Trophoblast cell (in vitro differentiated cells and primary cell): ENCODE measurements at regions not wholly inside any gene's neighbourhood (a gene's known extent, or its start where the extent isn't known, plus 50 kb on each side); places are given as distances from the start of the nearest gene placed in this dataset.

Experiments used
- DNase-seq, 2 donors: peaks; one replicate each; pipeline ENCODE4 v3.0.0-alpha.2; 2016
- H2AFZ ChIP-seq: 2 replicates; pipeline ENCODE4 v1.6.1; 2013; ENCODE audit warnings: low read length, moderate library complexity, mild to moderate bottlenecking; ENCODE audit not compliant: insufficient read depth, poor library complexity
- H2AK5ac ChIP-seq: 2 replicates; pipeline ENCODE4 v1.6.1; 2013; ENCODE audit warnings: mild to moderate bottlenecking, low read length
- H2BK120ac ChIP-seq: 2 replicates; pipeline ENCODE4 v1.6.1; 2013; ENCODE audit warnings: low read length, mild to moderate bottlenecking, moderate library complexity; ENCODE audit not compliant: insufficient read depth, poor library complexity
- H2BK12ac ChIP-seq: 2 replicates; pipeline ENCODE4 v1.6.1; 2013; ENCODE audit warnings: mild to moderate bottlenecking, low read length, moderate library complexity
- H2BK5ac ChIP-seq: 2 replicates; pipeline ENCODE4 v1.6.1; 2013; ENCODE audit warnings: low read length, low read depth, moderate library complexity, mild to moderate bottlenecking; ENCODE audit not compliant: poor library complexity
- H3K14ac ChIP-seq: 2 replicates; pipeline ENCODE4 v1.6.1; 2013; ENCODE audit warnings: mild to moderate bottlenecking, low read length
- H3K18ac ChIP-seq: 2 replicates; pipeline ENCODE4 v1.6.1; 2013; ENCODE audit warnings: mild to moderate bottlenecking, low read length
- H3K23ac ChIP-seq: 2 replicates; pipeline ENCODE4 v1.6.1; 2013; ENCODE audit warnings: low read length
- H3K27ac ChIP-seq: 2 replicates; pipeline ENCODE4 v1.5.1; 2013; ENCODE audit warnings: low read depth, mild to moderate bottlenecking, inconsistent platforms, low read length, moderate library complexity
- H3K27me3 ChIP-seq: 2 replicates; pipeline ENCODE4 v1.6.1; 2013; ENCODE audit warnings: inconsistent platforms, mild to moderate bottlenecking, low read length, moderate library complexity; ENCODE audit not compliant: insufficient read depth
- H3K36me3 ChIP-seq, 2 experiments: 1 replicate in 1 of 2; 2 replicates in 1 of 2; pipeline ENCODE4 v1.6.1; 2013; ENCODE audit warnings: low read length in 2 of 2, mild to moderate bottlenecking in 2 of 2, moderate library complexity in 1 of 2; ENCODE audit not compliant: insufficient read depth in 2 of 2, control insufficient read depth in 1 of 2
- H3K4ac ChIP-seq: 2 replicates; pipeline ENCODE4 v1.6.1; 2013; ENCODE audit warnings: low read depth, mild to moderate bottlenecking, low read length, moderate library complexity
- H3K4me1 ChIP-seq, 2 experiments: 1 replicate in 1 of 2; 2 replicates in 1 of 2; pipeline ENCODE4 v1.6.1; 2013; ENCODE audit warnings: low read length in 2 of 2, mild to moderate bottlenecking in 2 of 2, moderate library complexity in 1 of 2; ENCODE audit not compliant: insufficient read depth in 2 of 2, control insufficient read depth in 1 of 2
- H3K4me2 ChIP-seq: 2 replicates; pipeline ENCODE4 v1.6.1; 2013; ENCODE audit warnings: inconsistent platforms, mild to moderate bottlenecking, low read length, moderate library complexity
- H3K4me3 ChIP-seq: 2 replicates; pipeline ENCODE4 v1.5.1; 2013; ENCODE audit warnings: mild to moderate bottlenecking, low read depth, low read length, inconsistent platforms
- H3K79me1 ChIP-seq: one replicate; pipeline ENCODE4 v1.6.1; 2013; ENCODE audit warnings: low read length
- H3K79me2 ChIP-seq: 2 replicates; pipeline ENCODE4 v1.6.1; 2013; ENCODE audit warnings: low read length, mild to moderate bottlenecking; ENCODE audit not compliant: control insufficient read depth, insufficient read depth, poor library complexity
- H3K9ac ChIP-seq: 2 replicates; pipeline ENCODE4 v1.6.1; 2013; ENCODE audit warnings: mild to moderate bottlenecking, low read length
- H3K9me3 ChIP-seq: 2 replicates; pipeline ENCODE4 v1.6.1; 2013; ENCODE audit warnings: low read depth, mild to moderate bottlenecking, control low read depth, inconsistent platforms, low read length; ENCODE audit not compliant: insufficient read depth
- H4K12ac ChIP-seq: 2 replicates; pipeline ENCODE4 v1.6.1; 2013; ENCODE audit warnings: low read depth, mild to moderate bottlenecking, low read length, moderate library complexity
- H4K8ac ChIP-seq: 2 replicates; pipeline ENCODE4 v1.6.1; 2013; ENCODE audit warnings: low read depth, mild to moderate bottlenecking, low read length, moderate library complexity
- H4K91ac ChIP-seq: one replicate; pipeline ENCODE4 v1.6.1; 2013; ENCODE audit warnings: low read depth, mild to moderate bottlenecking, low read length, moderate library complexity
- WGBS: extraction: QIAGEN DNeasy Blood & Tissue Kit; methylation state at CpG from one replicate; pipeline ENCODE4 v1.1.7; 2013; ENCODE audit warnings: missing lambda C conversion rate; ENCODE audit not compliant: insufficient read length, insufficient coverage; ENCODE audit errors: extremely low coverage; 5-methylcytosine and 5-hydroxymethylcytosine counted together

DNA sequence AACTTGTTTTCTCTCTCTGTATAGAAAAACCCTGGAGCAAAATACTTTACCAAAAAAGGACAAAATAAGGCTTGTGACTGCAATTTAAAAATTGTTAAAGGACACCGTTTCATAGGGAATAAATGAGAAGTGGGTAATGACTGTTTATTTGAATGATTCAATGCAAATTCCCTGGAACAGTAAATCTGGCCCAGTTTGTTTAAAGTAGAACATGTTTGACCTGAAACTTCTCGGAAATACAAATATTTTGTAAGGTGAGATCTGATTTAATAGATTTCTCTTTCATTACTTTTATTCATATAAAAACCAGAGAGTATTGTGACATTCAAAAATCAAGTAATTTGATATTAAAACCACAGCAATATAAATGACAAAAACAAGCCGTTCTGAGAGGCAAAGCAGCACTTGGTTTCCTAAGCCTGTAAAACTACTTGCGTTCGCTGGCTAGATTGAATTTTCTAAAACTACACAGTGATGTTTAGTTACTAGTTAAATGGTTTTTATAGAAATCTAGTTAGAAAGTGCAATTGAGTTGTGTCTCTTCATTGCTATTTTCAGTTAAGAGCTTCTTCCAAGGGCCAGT is 76.8 kb upstream of the PITRM1 start:
- H2AFZ ChIP-seq, result no peak overlapping the region
- no peak overlapping the region for H3K23ac ChIP-seq
- no peak overlapping the region for H3K4me3 ChIP-seq
- no CpG with 5 or more reads among the region's 5 CpGs for WGBS
- no peaks in the 10 kb centered on the region for H3K36me3 ChIP-seq
- DNase-seq, result no peak
- H3K4me1 ChIP-seq, result no peaks in the 10 kb centered on the region
- H3K9me3 ChIP-seq, result no peaks in the 10 kb centered on the region
- H3K79me1 ChIP-seq, result peaks cover 3% of the 10 kb centered on the region
- no peak overlapping the region for H4K91ac ChIP-seq
- no peak overlapping the region for H4K8ac ChIP-seq
- no peak overlapping the region for H2BK12ac ChIP-seq
- H3K14ac ChIP-seq, result no peak overlapping the region
- no peak overlapping the region for H4K12ac ChIP-seq
- H3K4ac ChIP-seq, result no peak overlapping the region
- H2BK5ac ChIP-seq, result no peak overlapping the region
- H3K9ac ChIP-seq, result no peak overlapping the region
- no peak overlapping the region for H2AK5ac ChIP-seq
- no peak overlapping the region for H2BK120ac ChIP-seq
- no peak overlapping the region for H3K27ac ChIP-seq
- no peaks in the 10 kb centered on the region for H3K79me2 ChIP-seq
- H3K27me3 ChIP-seq, result no peaks in the 10 kb centered on the region
- H3K18ac ChIP-seq, result no peak overlapping the region
- no peak overlapping the region for H3K4me2 ChIP-seq

DNA sequence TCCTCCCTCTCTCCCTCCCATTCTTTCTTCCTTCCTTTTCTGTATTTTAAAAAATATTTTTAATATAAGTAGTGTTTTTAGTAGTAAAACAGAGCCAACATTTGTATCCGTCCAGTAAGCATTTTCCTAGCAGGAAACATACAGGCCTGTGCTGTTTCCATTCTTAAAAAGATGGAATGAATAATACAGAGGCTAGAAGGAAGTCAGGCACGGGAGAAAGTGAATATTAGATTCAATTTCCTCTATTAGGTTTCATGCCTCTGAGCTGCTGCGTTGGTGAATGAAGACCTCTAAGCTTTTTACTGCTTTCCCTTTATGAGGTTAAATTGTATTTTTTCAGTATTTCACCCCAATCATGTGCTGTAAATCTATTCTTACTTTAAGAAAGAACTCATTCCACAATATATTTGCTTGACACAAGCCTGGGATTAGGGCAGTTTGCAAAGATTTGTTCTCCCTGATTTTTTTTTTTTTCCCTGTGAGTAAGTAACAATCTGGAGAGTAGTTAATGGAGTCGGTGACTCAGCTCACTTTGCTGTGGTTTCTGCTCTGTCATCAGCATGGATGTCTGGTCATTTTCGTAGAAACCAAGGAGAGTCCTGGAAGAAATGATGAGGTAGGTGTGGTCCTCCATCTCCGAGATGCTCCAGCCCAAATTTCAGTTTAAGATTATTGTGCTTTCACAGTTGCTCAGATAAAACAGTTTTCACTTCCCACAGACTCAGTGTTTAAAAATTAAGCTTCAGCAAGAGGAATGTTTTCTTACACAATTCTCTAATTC is 76.1 kb upstream of the PITRM1 start:
- no peak overlapping the region for H3K23ac ChIP-seq
- WGBS, result no CpG with 5 or more reads among the region's 6 CpGs
- H3K4ac ChIP-seq, result no peak overlapping the region
- H3K4me3 ChIP-seq, result no peak overlapping the region
- no peak overlapping the region for H4K8ac ChIP-seq
- H4K12ac ChIP-seq, result no peak overlapping the region
- H2BK12ac ChIP-seq, result no peak overlapping the region
- H3K9me3 ChIP-seq, result no peaks in the 10 kb centered on the region
- H3K79me1 ChIP-seq, result peaks cover 3% of the 10 kb centered on the region
- no peak overlapping the region for H3K9ac ChIP-seq
- no peak overlapping the region for H2AFZ ChIP-seq
- no peak overlapping the region for H3K18ac ChIP-seq
- H3K4me1 ChIP-seq, result no peaks in the 10 kb centered on the region
- H2BK120ac ChIP-seq, result no peak overlapping the region
- H3K79me2 ChIP-seq, result no peaks in the 10 kb centered on the region
- H2AK5ac ChIP-seq, result no peak overlapping the region
- peak overlapping the region; percentile 64 for H3K27ac ChIP-seq
- peak; percentile 55 to 77 for DNase-seq
- H3K36me3 ChIP-seq, result no peaks in the 10 kb centered on the region
- H3K4me2 ChIP-seq, result no peak overlapping the region
- H2BK5ac ChIP-seq, result no peak overlapping the region
- no peak overlapping the region for H3K14ac ChIP-seq
- no peaks in the 10 kb centered on the region for H3K27me3 ChIP-seq
- H4K91ac ChIP-seq, result no peak overlapping the region

DNA sequence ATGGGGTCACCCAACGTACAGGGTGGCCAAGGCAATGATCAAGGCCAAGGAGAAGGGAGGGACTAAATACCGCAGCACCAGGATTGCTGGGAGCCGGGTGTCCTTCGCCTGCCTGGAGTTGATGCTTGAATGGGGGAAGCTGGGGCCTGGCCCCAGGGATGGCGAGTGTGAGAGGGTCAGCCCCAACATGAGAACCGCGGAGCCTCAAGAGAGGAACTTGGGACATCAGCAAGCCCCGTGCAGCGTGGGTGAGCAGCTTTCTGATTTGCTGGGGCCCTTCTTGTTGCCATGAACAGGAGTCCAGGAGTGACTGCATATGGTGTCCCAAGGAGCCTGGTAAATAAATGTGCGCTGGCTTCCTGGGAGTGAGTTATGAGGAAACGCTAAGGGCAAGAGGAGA is 72.8 kb upstream of the PITRM1 start:
- H3K9me3 ChIP-seq, result no peaks in the 10 kb centered on the region
- H4K8ac ChIP-seq, result no peak overlapping the region
- no peak overlapping the region for H3K9ac ChIP-seq
- H3K79me1 ChIP-seq, result no peaks in the 10 kb centered on the region
- H2AFZ ChIP-seq, result no peak overlapping the region
- H2BK120ac ChIP-seq, result no peak overlapping the region
- no peak overlapping the region for H3K27ac ChIP-seq
- H3K14ac ChIP-seq, result no peak overlapping the region
- H2BK5ac ChIP-seq, result no peak overlapping the region
- no peaks in the 10 kb centered on the region for H3K4me1 ChIP-seq
- H3K79me2 ChIP-seq, result no peaks in the 10 kb centered on the region
- no peak overlapping the region for H3K4me3 ChIP-seq
- no peak overlapping the region for H3K4me2 ChIP-seq
- H4K12ac ChIP-seq, result no peak overlapping the region
- no peak overlapping the region for H3K18ac ChIP-seq
- H3K36me3 ChIP-seq, result no peaks in the 10 kb centered on the region
- no peak overlapping the region for H3K23ac ChIP-seq
- no peak for DNase-seq
- no peak overlapping the region for H2AK5ac ChIP-seq
- no CpG with 5 or more reads among the region's 11 CpGs for WGBS
- no peaks in the 10 kb centered on the region for H3K27me3 ChIP-seq
- H2BK12ac ChIP-seq, result peak overlapping the region; percentile 19
- no peak overlapping the region for H3K4ac ChIP-seq
- H4K91ac ChIP-seq, result peak overlapping the region; percentile 25

DNA sequence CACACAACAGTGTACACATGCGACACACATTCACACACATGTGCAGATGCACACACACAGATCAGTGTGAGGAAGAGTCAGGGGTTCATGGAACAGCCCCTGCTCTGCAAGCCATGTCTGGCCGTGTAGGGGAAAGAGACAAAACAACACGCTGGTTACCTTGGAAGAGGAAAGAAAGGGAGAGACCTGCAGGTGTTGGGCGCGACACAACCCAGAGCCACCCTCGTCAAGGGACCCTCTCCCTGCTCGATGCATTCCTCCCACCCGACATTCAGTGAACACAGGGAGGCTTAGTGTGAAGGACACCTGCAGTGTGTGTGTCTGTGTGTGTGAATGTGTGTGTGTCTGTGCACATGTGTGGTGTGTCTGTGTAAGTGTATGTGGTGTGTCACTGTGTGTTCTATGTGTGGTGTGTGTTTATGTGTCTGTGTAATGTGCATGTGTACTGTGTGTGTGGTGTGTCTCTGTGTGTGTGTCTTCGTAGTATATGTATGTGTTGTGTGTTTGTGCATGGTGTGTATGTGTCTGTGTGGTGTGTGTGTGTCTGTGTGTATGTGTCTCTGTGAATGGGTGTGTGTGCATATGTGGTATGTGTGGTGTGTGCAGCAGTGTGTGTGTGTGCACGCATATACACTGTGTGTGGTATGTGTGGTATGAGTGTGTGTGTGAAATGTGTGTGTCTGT is 69.5 kb upstream of the PITRM1 start:
- Histone ChIP-seq H3K23ac (peak overlapping the region; percentile 98), H3K79me1 (peaks cover 8% of the 10 kb centered on the region), H3K9me3 (no peaks in the 10 kb centered on the region), H4K91ac (no peak overlapping the region), H3K36me3 (no peaks in the 10 kb centered on the region), H3K4me1 (peaks cover 0 to 3% of the 10 kb centered on the region in 2 experiments), H3K4me2 (no peak overlapping the region), H2BK120ac (no peak overlapping the region), H3K79me2 (no peaks in the 10 kb centered on the region), H2BK12ac (no peak overlapping the region), H4K12ac (no peak overlapping the region), H3K27ac (no peak overlapping the region), H3K18ac (no peak overlapping the region), H3K4me3 (peak overlapping the region; percentile 54), H4K8ac (no peak overlapping the region), H2BK5ac (no peak overlapping the region), H3K9ac (no peak overlapping the region), H3K14ac (no peak overlapping the region), H3K27me3 (no peaks in the 10 kb centered on the region), H2AFZ (no peak overlapping the region), H3K4ac (no peak overlapping the region), H2AK5ac (no peak overlapping the region)
- DNase-seq, result no peak
- WGBS, result no CpG with 5 or more reads among the region's 10 CpGs
